Body of pancreas (tissue), 4 donors: ENCODE measurements at regions not wholly inside any gene's neighbourhood (a gene's known extent, or its start where the extent isn't known, plus 50 kb on each side); places are given as distances from the start of the nearest gene placed in this dataset.
A peak's percentile ranks its signal among the peaks of the same experiment; 100 is the strongest.

ENCODE experiments used
- ATAC-seq: fragments of 150-250 bp; one replicate; pipeline ENCODE4 v1.9.1; 2016
- DNase-seq, 4 donors: peaks; one replicate each; pipeline ENCODE4 v3.0.0-alpha.2; 2019
- H3K27ac ChIP-seq, 4 donors: fragments of 200-600 bp; sonication (generic); 1 replicate in 3 of 4; 2 replicates in 1 of 4; pipeline versions ENCODE4 v1.5.1 to v1.6.1; 2016 to 2019; ENCODE audit warnings: mild to moderate bottlenecking in 1 of 4, mixed read lengths in 1 of 4, moderate library complexity in 1 of 4
- H3K27me3 ChIP-seq, 2 donors: fragments of 200-600 bp; sonication (generic); one replicate each; pipeline ENCODE4 v1.6.0; 2016; ENCODE audit warnings: mild to moderate bottlenecking in 1 of 2
- H3K36me3 ChIP-seq, 2 donors: fragments of 200-600 bp; sonication (generic); replicated peaks in 1 of 2; 2 replicates each; pipeline ENCODE4 v1.5.1; 2016; ENCODE audit warnings: low read depth in 2 of 2; ENCODE audit not compliant: insufficient read depth in 1 of 2
- H3K4me1 ChIP-seq: fragments of 200-600 bp; sonication (generic); one replicate; pipeline ENCODE4 v1.6.0; 2016
- H3K4me3 ChIP-seq, 2 donors: fragments of 200-600 bp; sonication (generic); 1 replicate in 1 of 2; 2 replicates in 1 of 2; pipeline ENCODE4 v1.5.1; 2016 to 2019
- H3K9me3 ChIP-seq, 3 donors: fragments of 200-600 bp; sonication (generic); 1 replicate in 2 of 3; 2 replicates in 1 of 3; pipeline ENCODE4 v1.5.1; 2016
- POLR2A ChIP-seq, 3 donors: fragments of 450-650 bp; IDR thresholded peaks; one replicate each; pipeline ENCODE4 v1.6.1; 2016; ENCODE audit warnings: antibody characterized with exemption in 3 of 3, mild to moderate bottlenecking in 2 of 3
- WGBS, 2 donors: methylation state at CpG; one replicate each; pipeline ENCODE4 v1.1.5; 2017; 5-methylcytosine and 5-hydroxymethylcytosine counted together
- intact Hi-C: fragments of 100-400 bp; cut with DNase I; formaldehyde crosslinking; loops from one replicate; pipeline ENCODE4 v1.15.1; 2023
- TF ChIP-seq, protein P1 (sequence below), 7 experiments: fragments of 450-650 bp in 4 of 7; fragments of 200-600 bp in 3 of 7; sonication (generic) in 3 of 7; IDR thresholded peaks; one replicate each; pipeline ENCODE4 v1.5.1; 2016 to 2019; ENCODE audit warnings: antibody characterized with exemption in 7 of 7

DNA sequence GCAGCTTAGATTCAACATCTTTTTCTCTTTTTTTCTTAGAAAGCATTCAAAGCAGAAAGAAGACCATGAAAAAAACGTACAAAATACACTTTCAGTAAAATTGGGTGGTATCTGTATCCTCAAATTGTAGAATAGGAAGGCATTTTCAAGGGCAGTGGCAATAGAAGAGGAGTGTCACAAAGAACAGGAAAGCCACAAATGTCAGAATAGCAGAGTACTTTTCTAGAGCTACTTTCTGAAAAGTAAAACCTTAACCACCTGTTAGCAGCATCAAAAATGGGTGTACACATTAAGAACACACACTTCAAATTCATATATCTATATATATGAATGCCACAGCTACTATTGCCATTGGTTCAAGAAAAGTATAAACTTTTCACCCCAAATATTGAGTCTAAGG lies 412.1 kb upstream of the DCN start:
- no peak for ATAC-seq
- no peak overlapping the region for H3K4me3 ChIP-seq
- no peak for TF ChIP-seq POLR2A (IDR thresholded peaks at IDR 0.05)
- peaks cover under 1% of the 10 kb centered on the region for H3K4me1 ChIP-seq
- no peaks in the 10 kb centered on the region for H3K36me3 ChIP-seq
- DNase-seq = no peak
- intact Hi-C loops = no loop called here
- no peak overlapping the region for H3K27ac ChIP-seq
- no peaks in the 10 kb centered on the region for H3K27me3 ChIP-seq
- no peaks in the 10 kb centered on the region for H3K9me3 ChIP-seq
- 24 to 42% methylated on average over 1 of the region's 1 CpG for WGBS, 2 donors

DNA sequence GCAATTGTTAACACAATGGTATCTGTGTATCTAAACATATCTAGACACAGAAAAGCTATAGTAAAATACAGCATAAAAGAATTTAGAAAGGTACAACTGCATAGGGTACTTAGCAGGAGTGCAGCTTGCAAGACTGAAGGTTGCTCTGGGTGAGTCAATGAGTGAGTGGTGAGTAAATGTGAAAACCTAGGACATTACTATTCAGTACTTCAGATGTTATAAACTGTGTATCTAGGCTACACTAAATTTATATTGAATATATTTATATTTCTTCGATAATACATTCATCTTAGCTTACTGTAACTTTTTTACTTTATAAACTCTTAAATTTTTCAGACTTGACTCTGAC lies 409.0 kb upstream of the DCN start:
- H3K9me3 ChIP-seq = no peaks in the 10 kb centered on the region
- no peaks in the 10 kb centered on the region for H3K36me3 ChIP-seq
- no peak for ATAC-seq
- intact Hi-C loops = no loop called here
- H3K27me3 ChIP-seq = no peaks in the 10 kb centered on the region
- 48 to 97% methylated on average over 1 of the region's 1 CpG for WGBS, 2 donors
- no peak overlapping the region for H3K27ac ChIP-seq
- no peak for TF ChIP-seq POLR2A (IDR thresholded peaks at IDR 0.05)
- TF ChIP-seq, protein P1, sequence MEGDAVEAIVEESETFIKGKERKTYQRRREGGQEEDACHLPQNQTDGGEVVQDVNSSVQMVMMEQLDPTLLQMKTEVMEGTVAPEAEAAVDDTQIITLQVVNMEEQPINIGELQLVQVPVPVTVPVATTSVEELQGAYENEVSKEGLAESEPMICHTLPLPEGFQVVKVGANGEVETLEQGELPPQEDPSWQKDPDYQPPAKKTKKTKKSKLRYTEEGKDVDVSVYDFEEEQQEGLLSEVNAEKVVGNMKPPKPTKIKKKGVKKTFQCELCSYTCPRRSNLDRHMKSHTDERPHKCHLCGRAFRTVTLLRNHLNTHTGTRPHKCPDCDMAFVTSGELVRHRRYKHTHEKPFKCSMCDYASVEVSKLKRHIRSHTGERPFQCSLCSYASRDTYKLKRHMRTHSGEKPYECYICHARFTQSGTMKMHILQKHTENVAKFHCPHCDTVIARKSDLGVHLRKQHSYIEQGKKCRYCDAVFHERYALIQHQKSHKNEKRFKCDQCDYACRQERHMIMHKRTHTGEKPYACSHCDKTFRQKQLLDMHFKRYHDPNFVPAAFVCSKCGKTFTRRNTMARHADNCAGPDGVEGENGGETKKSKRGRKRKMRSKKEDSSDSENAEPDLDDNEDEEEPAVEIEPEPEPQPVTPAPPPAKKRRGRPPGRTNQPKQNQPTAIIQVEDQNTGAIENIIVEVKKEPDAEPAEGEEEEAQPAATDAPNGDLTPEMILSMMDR (IDR thresholded peaks at IDR 0.05) = no peak
- no peak for DNase-seq
- H3K4me1 ChIP-seq = peaks cover 12% of the 10 kb centered on the region
- H3K4me3 ChIP-seq = no peak overlapping the region

DNA sequence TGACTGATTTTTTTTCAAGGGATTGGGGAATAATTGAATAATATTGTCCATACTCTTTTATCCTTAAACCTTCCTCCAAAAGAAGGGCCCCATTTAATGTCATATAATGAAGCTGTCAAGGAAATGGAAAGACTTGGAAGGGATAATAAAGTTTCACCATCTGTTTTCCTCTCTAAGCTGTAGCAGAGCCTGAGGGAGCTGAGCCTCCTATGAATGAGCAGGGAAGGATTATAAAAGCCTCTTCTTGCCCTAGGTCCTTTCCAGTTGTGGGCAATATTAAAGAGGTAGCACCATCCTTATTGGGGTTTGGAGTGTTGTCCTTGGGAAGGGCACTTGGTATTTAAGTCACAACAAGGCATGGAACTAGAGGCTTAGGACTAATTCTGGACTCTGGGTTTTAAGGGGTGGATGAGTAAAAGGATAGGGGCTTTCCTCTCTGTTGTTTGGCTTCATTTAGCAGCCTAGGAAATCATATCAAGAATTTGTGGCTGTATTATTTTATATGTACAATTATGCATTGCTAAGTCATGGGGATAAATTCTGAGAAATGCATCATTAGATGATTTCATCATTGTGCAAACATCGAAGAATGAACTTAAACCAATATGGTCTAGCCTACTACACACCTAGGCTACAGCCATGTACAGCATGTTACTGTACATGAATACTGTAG lies 408.5 kb upstream of the DCN start:
- Histone ChIP-seq H3K9me3 (no peaks in the 10 kb centered on the region), H3K36me3 (no peaks in the 10 kb centered on the region), H3K27ac (no peak overlapping the region), H3K4me1 (peaks cover 12% of the 10 kb centered on the region), H3K4me3 (no peak overlapping the region), H3K27me3 (no peaks in the 10 kb centered on the region)
- intact Hi-C loops = no loop called here
- DNase-seq (no peak), ATAC-seq (no peak)
- WGBS, 2 donors = 88 to 90% methylated on average over 1 of the region's 1 CpG
- TF ChIP-seq POLR2A (IDR thresholded peaks at IDR 0.05) = no peak
- TF ChIP-seq, protein P1 (IDR thresholded peaks at IDR 0.05) = no peak

DNA sequence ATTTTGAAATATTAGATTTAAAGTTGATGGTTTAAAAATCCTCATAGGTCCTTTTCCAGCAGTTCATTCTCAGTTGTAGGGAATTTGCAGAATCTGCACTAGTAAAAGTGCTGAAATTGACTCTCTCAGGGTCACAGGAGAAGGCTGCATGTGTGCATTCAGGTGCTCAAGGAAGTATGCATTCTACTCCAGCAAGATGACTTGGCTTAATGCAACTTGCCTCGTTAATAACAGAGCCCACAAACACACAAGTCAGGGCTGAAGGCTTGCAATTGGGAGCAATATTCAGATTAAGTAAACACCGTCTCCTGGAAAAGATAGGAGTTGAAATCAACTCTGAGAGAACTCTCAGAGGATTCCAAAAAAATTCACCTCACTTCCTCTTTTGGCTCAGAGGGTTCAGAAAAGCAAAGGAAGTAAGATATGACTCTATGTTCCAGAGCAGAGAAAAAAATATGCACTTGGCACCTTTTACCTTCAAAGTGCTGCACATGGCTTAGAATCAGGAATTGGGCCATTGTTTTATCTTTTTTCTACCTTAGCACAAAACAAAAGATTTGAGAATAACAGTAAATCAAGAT lies 406.3 kb upstream of the DCN start:
- TF ChIP-seq POLR2A (IDR thresholded peaks at IDR 0.05) = no peak
- TF ChIP-seq, protein P1 (IDR thresholded peaks at IDR 0.05) = no peak
- DNase-seq = no peak

DNA sequence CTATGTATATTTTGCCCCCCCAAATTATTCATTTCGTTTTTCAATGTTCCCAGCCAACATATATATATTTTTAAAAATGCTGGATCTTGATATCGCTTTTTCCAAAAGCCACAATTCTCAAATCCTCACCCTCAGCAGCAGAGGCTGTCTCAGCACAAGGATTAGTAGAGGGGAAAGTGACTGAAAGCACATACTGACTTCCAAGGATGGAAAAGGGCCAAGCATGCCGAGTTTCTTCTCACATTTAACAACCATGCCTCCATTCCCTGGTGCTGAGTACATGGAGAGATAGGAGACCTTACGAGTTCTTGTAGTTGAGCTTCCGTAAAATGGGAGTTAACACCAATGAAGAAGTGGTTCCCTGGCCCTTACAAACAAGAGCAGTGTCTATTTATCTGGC lies 403.4 kb upstream of the DCN start:
- no peak for ATAC-seq

More for the DNA sequence above, 406.3 kb upstream of the DCN start:
- Histone ChIP-seq H3K36me3 (no peaks in the 10 kb centered on the region), H3K4me1 (peaks cover 12% of the 10 kb centered on the region), H3K9me3 (no peaks in the 10 kb centered on the region), H3K27ac (peak overlapping the region in 1 of 4 donors; percentile 33), H3K27me3 (no peaks in the 10 kb centered on the region), H3K4me3 (no peak overlapping the region)
- WGBS, 2 donors = 5 to 10% methylated on average over 2 of the region's 2 CpGs
- ATAC-seq = no peak
- intact Hi-C loops = no loop called here

More for the DNA sequence above, 403.4 kb upstream of the DCN start:
- no peaks in the 10 kb centered on the region for H3K9me3 ChIP-seq
- H3K27ac ChIP-seq = no peak overlapping the region
- intact Hi-C loops = no loop called here
- H3K27me3 ChIP-seq = no peaks in the 10 kb centered on the region
- DNase-seq = no peak
- no peak overlapping the region for H3K4me3 ChIP-seq
- WGBS, 2 donors = 76 to 80% methylated on average over 5 of the region's 5 CpGs
- H3K4me1 ChIP-seq = peaks cover 12% of the 10 kb centered on the region
- TF ChIP-seq POLR2A (IDR thresholded peaks at IDR 0.05) = no peak
- TF ChIP-seq, protein P1 (IDR thresholded peaks at IDR 0.05) = no peak
- H3K36me3 ChIP-seq = no peaks in the 10 kb centered on the region
